GM18867 (cell line): ENCODE measurements at regions not wholly inside any gene's neighbourhood (a gene's known extent, or its start where the extent isn't known, plus 50 kb on each side); places are given as distances from the start of the nearest gene placed in this dataset.

ENCODE experiments used
- ATAC-seq: cut with Tn5 transposase; IDR thresholded peaks from one replicate; pipeline ENCODE4 v1.9.1; 2021; ENCODE audit warnings: mild to moderate bottlenecking, moderate library complexity; ENCODE audit not compliant: unreplicated experiment

- ATAC-seq = no peak
Observed at GRCh38 chr10:4070921-4071660, 286.1 kb upstream of the KLF6 start.

- ATAC-seq = no peak
Observed at GRCh38 chr10:4070184-4070583, 285.2 kb upstream of the KLF6 start.

DNA sequence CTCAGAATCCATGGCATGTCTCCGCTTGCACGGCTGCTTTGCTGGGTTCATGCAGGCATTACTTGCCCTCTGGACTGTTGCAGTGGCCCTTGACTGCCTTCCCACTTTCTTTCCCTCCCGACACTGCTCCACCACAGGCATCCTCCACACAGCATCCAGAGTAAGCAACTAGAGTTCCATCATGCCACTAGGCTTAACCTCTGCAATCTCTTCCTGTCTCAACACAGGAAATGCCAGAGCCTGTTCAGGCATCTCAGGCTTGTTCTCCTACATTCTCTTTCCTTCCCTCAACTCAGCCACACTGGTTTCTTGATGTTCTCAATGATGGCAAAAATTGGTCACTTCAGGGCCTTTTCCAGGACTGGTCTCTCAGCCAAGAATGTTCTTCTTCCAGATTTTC, 284.5 kb upstream of the KLF6 start:
- no peak for ATAC-seq

GRCh38 chr10:4068629-4069028, 283.6 kb upstream of the KLF6 start:
- ATAC-seq = no peak

DNA sequence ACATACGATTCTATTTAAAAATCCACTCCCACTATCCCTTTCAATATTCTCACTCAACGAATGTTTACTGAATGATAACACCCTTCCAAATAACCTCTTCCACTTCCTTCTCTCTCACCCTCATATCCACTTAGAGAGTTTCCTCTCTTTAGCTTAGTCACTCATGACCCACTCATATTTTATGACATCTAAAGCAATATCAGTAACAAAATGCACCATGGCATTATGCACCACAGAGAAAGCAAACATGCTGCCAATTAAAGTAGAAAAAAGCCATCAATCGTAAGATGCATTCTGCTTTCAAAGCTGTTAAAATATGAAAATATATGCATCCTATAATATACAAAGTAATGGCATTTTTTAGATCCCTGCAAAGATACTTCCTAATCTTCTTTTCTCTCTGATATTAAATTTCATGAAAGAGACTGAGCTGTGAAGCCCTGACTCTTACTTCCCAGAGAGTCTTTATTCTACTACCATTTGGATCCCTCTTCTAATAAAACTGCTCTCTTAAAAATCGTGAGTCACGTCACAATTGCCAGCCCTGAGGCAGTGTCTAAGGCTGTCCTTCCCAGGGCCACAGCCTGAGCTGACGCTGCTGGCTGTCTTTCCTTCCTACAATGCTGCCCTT, 283.0 kb upstream of the KLF6 start:
- no peak for ATAC-seq

- no peak for ATAC-seq
Observed at GRCh38 chr10:4067531-4067930, 282.5 kb upstream of the KLF6 start.

- no peak for ATAC-seq
Observed at GRCh38 chr10:4066581-4067390, 281.8 kb upstream of the KLF6 start.

- no peak for ATAC-seq
Observed at GRCh38 chr10:4064489-4064888, 279.5 kb upstream of the KLF6 start.

DNA sequence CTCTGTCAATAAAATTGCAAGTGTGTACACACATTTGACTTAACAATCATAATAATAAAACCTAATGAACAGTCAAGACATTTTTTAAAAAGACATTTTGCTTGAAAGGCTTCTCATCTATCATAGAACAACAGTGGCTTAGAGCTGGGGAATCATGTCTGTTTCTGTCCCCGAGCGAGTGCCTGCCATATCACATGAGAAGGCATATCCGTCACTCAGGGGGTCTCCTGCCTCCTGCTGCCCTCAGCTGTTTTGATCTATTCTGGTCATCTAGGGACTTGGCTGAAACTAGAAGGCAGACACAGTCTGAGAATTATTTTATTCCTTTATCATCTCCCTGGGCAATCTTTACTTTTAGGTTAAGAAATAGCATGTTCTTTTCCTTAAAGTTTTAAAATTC, 278.7 kb upstream of the KLF6 start:
- no peak for ATAC-seq

DNA sequence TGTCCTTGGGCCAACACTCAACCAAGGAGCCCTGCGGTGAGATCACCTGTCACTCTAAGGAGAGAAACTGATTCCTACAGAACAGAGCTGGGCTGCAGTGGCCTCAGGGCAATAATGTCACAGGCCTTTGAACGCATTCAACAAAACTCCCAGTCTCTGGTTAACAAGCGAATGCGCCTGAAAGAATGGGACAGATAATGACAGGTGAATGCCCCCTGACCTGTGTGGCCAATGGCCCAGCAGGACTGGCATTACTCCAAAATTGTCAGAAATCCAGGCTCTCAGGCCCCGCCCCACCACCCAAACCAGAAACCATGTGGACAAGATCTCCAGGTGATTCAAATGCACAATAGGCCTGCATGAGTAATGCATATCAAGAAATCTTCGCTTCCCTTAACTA, 277.7 kb upstream of the KLF6 start:
- ATAC-seq = no peak

DNA sequence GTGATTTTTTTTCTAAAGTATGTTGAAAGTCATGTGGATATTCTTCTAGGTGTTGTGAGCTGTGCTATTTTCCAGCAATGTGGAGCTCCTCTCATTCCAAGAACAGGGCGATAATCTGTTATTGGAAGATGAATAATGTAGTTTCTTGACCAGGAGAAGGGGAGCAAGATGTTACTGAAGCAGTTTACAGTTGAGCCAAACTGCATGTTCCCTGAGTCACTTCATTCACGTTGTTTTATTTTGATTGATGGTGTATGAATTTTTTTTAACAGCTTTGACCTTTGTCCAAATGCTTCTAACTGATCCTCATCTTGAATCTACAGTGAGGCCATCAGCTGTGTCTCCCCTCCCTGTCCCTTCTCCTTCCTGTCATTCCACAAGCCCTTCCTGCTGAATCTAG, 277.1 kb upstream of the KLF6 start:
- no peak for ATAC-seq

- ATAC-seq = no peak
Observed at GRCh38 chr10:4061441-4061951, 276.5 kb upstream of the KLF6 start.

GRCh38 chr10:4059471-4060138, 274.6 kb upstream of the KLF6 start:
- ATAC-seq = no peak

- no peak for ATAC-seq
Observed at GRCh38 chr10:4058514-4059029, 273.6 kb upstream of the KLF6 start.

GRCh38 chr10:4057725-4058513, 272.9 kb upstream of the KLF6 start:
- no peak for ATAC-seq

DNA sequence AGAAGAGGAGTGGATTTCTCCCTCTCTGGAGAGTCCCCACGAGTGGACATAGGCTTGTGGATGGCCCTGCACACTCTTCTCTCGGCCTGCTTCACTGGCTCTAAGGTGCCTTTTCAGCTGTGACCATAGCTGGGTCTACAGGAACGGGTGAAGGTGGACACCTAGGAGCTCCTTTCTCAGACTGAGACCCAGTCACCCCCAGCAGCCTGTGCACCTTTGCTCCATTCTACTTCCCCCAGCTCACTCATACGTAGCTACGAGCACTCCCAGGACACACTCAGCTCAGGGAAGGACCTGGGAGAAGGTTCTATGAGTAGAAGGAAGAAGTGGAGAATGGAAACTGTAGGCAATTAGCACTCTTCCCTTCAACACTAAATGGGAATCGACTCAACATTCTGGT, 272.0 kb upstream of the KLF6 start:
- no peak for ATAC-seq

DNA sequence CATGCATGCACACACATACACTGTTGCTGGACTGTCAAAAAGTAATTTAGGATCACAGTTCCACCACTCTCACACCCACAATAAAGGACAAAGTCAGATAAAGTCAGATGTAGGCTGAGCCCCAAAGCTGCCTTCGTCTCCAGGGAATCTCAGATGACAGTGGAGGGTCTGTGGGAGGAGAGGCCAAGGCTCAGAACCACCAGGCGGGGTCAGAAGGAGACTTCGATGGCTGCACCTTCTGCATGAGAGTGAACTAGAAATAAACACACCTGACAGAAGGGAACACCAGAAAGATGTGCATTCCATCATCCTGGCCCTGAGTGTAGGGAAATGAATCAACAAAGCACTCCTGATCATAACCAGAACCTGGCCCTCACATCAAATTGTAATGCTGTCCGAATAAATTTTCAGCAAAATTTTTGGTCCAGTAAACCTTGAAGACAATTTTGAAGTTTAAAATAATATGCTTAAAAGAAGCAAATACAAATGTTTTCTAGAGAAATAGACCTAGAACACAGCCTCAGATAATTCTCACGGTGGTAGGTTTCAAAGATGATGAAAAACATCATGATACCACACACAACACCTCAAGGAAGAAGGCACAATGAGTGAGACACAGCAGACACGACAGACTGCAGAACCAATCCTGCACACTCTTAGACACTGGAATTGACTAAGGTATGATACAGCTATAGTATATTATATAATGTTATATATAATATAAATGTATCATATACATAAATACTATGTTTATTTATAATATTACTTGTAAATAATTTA, 269.8 kb upstream of the KLF6 start:
- no peak for ATAC-seq

- no peak for ATAC-seq
Observed at GRCh38 chr10:4053940-4054339, 268.9 kb upstream of the KLF6 start.

GRCh38 chr10:4051641-4052151, 266.7 kb upstream of the KLF6 start:
- no peak for ATAC-seq
